DND-41 (cell line): ENCODE measurements at regions not wholly inside any gene's neighbourhood (a gene's known extent, or its start where the extent isn't known, plus 50 kb on each side); places are given as distances from the start of the nearest gene placed in this dataset.

Source experiments
- EZH2 ChIP-seq: IDR thresholded peaks from 3 replicates; pipeline ENCODE4 v1.6.1; 2012; ENCODE audit warnings: borderline replicate concordance, low read depth, mild to moderate bottlenecking, moderate library complexity, low read length, inconsistent platforms; ENCODE audit not compliant: severe bottlenecking
- TF ChIP-seq, protein P1 (sequence below): IDR thresholded peaks from 2 replicates; pipeline ENCODE4 v1.5.1; 2012; ENCODE audit warnings: borderline replicate concordance, low read length, moderate library complexity, mild to moderate bottlenecking; ENCODE audit not compliant: poor library complexity, severe bottlenecking; ENCODE audit errors: extremely low read depth

DNA sequence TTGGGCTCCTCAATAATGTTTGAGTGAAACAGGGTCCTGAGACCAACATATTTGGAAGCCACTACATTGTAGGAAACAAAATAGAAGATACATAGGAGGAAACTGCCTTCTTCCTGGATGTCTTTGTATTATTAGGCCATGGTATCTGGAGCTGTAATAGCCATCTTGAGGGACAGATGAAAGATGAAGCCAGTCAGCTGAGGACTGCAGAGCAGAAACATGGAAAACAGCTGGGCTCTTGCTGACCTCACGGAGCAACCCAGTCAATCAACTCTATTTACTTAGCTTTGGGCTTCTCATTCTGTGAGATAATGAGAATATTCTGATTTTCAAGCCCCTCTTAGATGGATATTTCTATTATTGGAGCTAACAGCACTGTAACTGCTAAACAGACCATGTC is 962.4 kb downstream of the BCL11B start:
- TF ChIP-seq, protein P1, sequence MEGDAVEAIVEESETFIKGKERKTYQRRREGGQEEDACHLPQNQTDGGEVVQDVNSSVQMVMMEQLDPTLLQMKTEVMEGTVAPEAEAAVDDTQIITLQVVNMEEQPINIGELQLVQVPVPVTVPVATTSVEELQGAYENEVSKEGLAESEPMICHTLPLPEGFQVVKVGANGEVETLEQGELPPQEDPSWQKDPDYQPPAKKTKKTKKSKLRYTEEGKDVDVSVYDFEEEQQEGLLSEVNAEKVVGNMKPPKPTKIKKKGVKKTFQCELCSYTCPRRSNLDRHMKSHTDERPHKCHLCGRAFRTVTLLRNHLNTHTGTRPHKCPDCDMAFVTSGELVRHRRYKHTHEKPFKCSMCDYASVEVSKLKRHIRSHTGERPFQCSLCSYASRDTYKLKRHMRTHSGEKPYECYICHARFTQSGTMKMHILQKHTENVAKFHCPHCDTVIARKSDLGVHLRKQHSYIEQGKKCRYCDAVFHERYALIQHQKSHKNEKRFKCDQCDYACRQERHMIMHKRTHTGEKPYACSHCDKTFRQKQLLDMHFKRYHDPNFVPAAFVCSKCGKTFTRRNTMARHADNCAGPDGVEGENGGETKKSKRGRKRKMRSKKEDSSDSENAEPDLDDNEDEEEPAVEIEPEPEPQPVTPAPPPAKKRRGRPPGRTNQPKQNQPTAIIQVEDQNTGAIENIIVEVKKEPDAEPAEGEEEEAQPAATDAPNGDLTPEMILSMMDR: no peak
- no peak for TF ChIP-seq EZH2
